ENCODE measurements at regions not wholly inside any gene's neighbourhood (a gene's known extent, or its start where the extent isn't known, plus 50 kb on each side); places are given as distances from the start of the nearest gene placed in this dataset.
"Not testable (repeated sequence)": the region's sequence is repeated elsewhere in the genome, so short reads cannot be mapped to it uniquely, and the experiment has no call there.

DNA sequence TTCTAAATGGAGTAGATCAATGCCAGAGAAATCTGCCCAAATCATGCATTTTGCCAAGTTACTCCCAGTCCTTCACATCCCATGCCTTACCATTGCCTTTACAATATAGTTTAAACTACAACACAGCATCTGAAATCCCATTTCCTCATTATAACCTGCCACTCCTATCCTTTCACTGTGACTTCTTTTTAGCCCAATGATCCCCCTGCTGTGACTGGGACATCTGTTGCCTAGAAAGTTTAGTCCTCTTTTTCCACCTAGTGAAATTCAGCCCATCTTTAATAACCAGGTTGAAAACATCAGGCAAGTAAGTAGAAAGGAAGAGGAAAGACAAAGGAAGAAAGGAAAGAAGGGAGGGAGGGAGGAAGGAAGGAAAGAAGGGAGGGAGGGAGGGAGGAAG is 627.9 kb upstream of the ZNF385D start:
- Histone ChIP-seq H3K27ac (ENCODE audit: low read depth, low read length) (no peak overlapping the region), H3K4me3 (ENCODE audit: insufficient read depth, low read length, poor library complexity, severe bottlenecking) (no peak overlapping the region), H3K27me3 (ENCODE audit: low read length) (no peaks in the 10 kb centered on the region), H3K36me3 (ENCODE audit: low read length) (no peaks in the 10 kb centered on the region), H3K9ac (ENCODE audit: low read length) (no peak overlapping the region), H3K4me2 (ENCODE audit: low read depth, low read length, poor library complexity, severe bottlenecking) (no peak overlapping the region), H2AFZ (ENCODE audit: low read depth, low read length, severe bottlenecking) (no peak overlapping the region), H3K9me3 (ENCODE audit: insufficient read depth, low read length) (no peaks in the 10 kb centered on the region), H3K9me2 (replicated peaks; ENCODE audit: insufficient read depth, low read length) (no peaks in the 10 kb centered on the region), H3K79me2 (ENCODE audit: insufficient read depth, low read length) (no peaks in the 10 kb centered on the region), H4K20me1 (ENCODE audit: low read depth, low read length) (no peaks in the 10 kb centered on the region), H3F3A (ENCODE audit: insufficient read depth) (no peaks in the 10 kb centered on the region)
- TF ChIP-seq EZH2phosphoT487 (conservative IDR thresholded peaks at IDR 0.05; ENCODE audit: low read length), result no peak
- TF ChIP-seq, protein P1, sequence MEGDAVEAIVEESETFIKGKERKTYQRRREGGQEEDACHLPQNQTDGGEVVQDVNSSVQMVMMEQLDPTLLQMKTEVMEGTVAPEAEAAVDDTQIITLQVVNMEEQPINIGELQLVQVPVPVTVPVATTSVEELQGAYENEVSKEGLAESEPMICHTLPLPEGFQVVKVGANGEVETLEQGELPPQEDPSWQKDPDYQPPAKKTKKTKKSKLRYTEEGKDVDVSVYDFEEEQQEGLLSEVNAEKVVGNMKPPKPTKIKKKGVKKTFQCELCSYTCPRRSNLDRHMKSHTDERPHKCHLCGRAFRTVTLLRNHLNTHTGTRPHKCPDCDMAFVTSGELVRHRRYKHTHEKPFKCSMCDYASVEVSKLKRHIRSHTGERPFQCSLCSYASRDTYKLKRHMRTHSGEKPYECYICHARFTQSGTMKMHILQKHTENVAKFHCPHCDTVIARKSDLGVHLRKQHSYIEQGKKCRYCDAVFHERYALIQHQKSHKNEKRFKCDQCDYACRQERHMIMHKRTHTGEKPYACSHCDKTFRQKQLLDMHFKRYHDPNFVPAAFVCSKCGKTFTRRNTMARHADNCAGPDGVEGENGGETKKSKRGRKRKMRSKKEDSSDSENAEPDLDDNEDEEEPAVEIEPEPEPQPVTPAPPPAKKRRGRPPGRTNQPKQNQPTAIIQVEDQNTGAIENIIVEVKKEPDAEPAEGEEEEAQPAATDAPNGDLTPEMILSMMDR (IDR thresholded peaks at IDR 0.05; ENCODE audit: insufficient read depth, low read length, poor library complexity, severe bottlenecking), result no peak

DNA sequence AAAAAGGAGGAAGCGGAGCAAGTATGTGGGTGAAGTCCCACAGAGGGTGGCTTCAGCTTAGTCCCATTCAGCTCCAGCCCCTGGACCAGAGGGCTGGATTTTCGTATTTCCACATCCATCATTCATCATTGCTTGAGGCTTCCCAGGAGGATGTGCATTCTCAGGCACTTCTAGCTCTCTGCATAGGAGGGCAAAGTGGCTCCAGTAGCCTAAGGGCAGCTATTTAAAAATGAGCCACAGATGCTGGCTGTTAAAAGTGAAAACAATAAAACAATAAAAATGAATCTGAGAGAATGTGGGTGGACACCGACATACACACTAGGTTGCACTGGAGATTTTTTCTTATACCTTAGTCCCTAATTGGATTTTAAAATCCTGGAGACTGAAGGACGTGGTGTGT is 629.2 kb upstream of the ZNF385D start:
- H3K9me3 ChIP-seq (ENCODE audit: insufficient read depth, low read length), result no peaks in the 10 kb centered on the region
- H3F3A ChIP-seq (ENCODE audit: insufficient read depth), result no peaks in the 10 kb centered on the region
- H2AFZ ChIP-seq (ENCODE audit: low read depth, low read length, severe bottlenecking), result no peak overlapping the region
- H3K27me3 ChIP-seq (ENCODE audit: low read length), result no peaks in the 10 kb centered on the region
- no peaks in the 10 kb centered on the region for H3K36me3 ChIP-seq (ENCODE audit: low read length)
- H4K20me1 ChIP-seq (ENCODE audit: low read depth, low read length), result no peaks in the 10 kb centered on the region
- no peaks in the 10 kb centered on the region for H3K79me2 ChIP-seq (ENCODE audit: insufficient read depth, low read length)
- no peak overlapping the region for H3K9ac ChIP-seq (ENCODE audit: low read length)
- no peak overlapping the region for H3K4me2 ChIP-seq (ENCODE audit: low read depth, low read length, poor library complexity, severe bottlenecking)
- no peak overlapping the region for H3K4me3 ChIP-seq (ENCODE audit: insufficient read depth, low read length, poor library complexity, severe bottlenecking)
- H3K9me2 ChIP-seq (replicated peaks; ENCODE audit: insufficient read depth, low read length), result no peaks in the 10 kb centered on the region
- no peak for TF ChIP-seq EZH2phosphoT487 (conservative IDR thresholded peaks at IDR 0.05; ENCODE audit: low read length)
- TF ChIP-seq, protein P1 (IDR thresholded peaks at IDR 0.05; ENCODE audit: insufficient read depth, low read length, poor library complexity, severe bottlenecking), result no peak
- no peak overlapping the region for H3K27ac ChIP-seq (ENCODE audit: low read depth, low read length)

DNA sequence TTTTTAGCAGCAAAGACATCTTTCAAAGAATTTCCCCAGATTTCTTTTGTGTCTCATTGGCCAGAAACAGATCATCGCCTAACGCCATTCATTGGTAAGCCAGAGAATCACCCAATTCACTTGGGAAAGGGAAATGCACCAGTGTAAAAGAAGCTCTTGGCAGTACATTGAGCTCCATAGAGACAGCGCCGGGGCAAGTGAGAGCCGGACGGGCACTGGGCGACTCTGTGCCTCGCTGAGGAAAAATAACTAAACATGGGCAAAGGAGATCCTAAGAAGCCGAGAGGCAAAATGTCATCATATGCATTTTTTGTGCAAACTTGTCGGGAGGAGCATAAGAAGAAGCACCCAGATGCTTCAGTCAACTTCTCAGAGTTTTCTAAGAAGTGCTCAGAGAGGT is 630.6 kb upstream of the ZNF385D start:
- H3K36me3 ChIP-seq (ENCODE audit: low read length); H3K9ac ChIP-seq (ENCODE audit: low read length); H3K9me3 ChIP-seq (ENCODE audit: insufficient read depth, low read length); H3K27ac ChIP-seq (ENCODE audit: low read depth, low read length); H4K20me1 ChIP-seq (ENCODE audit: low read depth, low read length); H3K4me3 ChIP-seq (ENCODE audit: insufficient read depth, low read length, poor library complexity, severe bottlenecking); H3K4me2 ChIP-seq (ENCODE audit: low read depth, low read length, poor library complexity, severe bottlenecking); H3K79me2 ChIP-seq (ENCODE audit: insufficient read depth, low read length); H3K9me2 ChIP-seq (replicated peaks; ENCODE audit: insufficient read depth, low read length); H3K27me3 ChIP-seq (ENCODE audit: low read length); H3F3A ChIP-seq (ENCODE audit: insufficient read depth); H2AFZ ChIP-seq (ENCODE audit: low read depth, low read length, severe bottlenecking): not testable (repeated sequence)

DNA sequence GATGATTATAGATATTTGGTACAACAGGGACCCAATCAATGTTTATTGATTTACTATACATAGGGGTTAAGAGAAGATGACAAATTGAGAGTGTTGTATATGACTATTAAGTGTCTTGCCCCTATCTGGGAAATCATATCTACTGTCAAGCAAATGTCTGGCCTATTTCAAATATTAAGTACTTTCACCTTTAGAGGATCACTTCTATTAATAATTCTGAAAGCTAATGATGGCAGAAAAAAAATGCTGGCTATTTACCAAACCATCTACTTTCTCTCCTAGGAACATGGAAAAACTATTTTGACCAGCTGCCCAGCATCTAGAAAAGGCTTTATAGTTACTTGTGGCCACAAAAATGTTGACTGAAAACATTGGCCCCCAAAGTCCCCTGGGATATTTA is 632.3 kb upstream of the ZNF385D start:
- H2AFZ ChIP-seq (ENCODE audit: low read depth, low read length, severe bottlenecking), result no peak overlapping the region

More for the DNA sequence above, 632.3 kb upstream of the ZNF385D start:
- TF ChIP-seq EZH2phosphoT487 (conservative IDR thresholded peaks at IDR 0.05; ENCODE audit: low read length), result no peak
- TF ChIP-seq, protein P1 (IDR thresholded peaks at IDR 0.05; ENCODE audit: insufficient read depth, low read length, poor library complexity, severe bottlenecking), result no peak
- no peaks in the 10 kb centered on the region for H3K9me3 ChIP-seq (ENCODE audit: insufficient read depth, low read length)
- no peak overlapping the region for H3K4me2 ChIP-seq (ENCODE audit: low read depth, low read length, poor library complexity, severe bottlenecking)
- H4K20me1 ChIP-seq (ENCODE audit: low read depth, low read length), result no peaks in the 10 kb centered on the region
- H3F3A ChIP-seq (ENCODE audit: insufficient read depth), result no peaks in the 10 kb centered on the region
- no peaks in the 10 kb centered on the region for H3K79me2 ChIP-seq (ENCODE audit: insufficient read depth, low read length)
- no peak overlapping the region for H3K27ac ChIP-seq (ENCODE audit: low read depth, low read length)
- H3K9ac ChIP-seq (ENCODE audit: low read length), result no peak overlapping the region
- H3K27me3 ChIP-seq (ENCODE audit: low read length), result no peaks in the 10 kb centered on the region
- H3K36me3 ChIP-seq (ENCODE audit: low read length), result no peaks in the 10 kb centered on the region
- no peaks in the 10 kb centered on the region for H3K9me2 ChIP-seq (replicated peaks; ENCODE audit: insufficient read depth, low read length)
- H3K4me3 ChIP-seq (ENCODE audit: insufficient read depth, low read length, poor library complexity, severe bottlenecking), result no peak overlapping the region
